GM13976 (cell line): ENCODE measurements at regions not wholly inside any gene's neighbourhood (a gene's known extent, or its start where the extent isn't known, plus 50 kb on each side); places are given as distances from the start of the nearest gene placed in this dataset.

Experiments used
- DNase-seq: peaks from one replicate; pipeline ENCODE4 v3.0.0; 2012; ENCODE audit warnings: low spot score
- in situ Hi-C: fragments of 300-500 bp; cut with MboI; formaldehyde crosslinking; loops from one replicate; pipeline ENCODE4 v1.12.0; 2022; ENCODE audit warnings: low sequenced_read_pairs, mixed read lengths, inconsistent platforms; ENCODE audit not compliant: unreplicated experiment
- TF ChIP-seq, protein P1 (sequence below): IDR thresholded peaks from 2 replicates; pipeline ENCODE4 v1.5.1; 2012; ENCODE audit warnings: borderline replicate concordance, mild to moderate bottlenecking; ENCODE audit not compliant: insufficient read depth; ENCODE audit errors: extremely low read depth, missing control alignments, control extremely low read depth

DNA sequence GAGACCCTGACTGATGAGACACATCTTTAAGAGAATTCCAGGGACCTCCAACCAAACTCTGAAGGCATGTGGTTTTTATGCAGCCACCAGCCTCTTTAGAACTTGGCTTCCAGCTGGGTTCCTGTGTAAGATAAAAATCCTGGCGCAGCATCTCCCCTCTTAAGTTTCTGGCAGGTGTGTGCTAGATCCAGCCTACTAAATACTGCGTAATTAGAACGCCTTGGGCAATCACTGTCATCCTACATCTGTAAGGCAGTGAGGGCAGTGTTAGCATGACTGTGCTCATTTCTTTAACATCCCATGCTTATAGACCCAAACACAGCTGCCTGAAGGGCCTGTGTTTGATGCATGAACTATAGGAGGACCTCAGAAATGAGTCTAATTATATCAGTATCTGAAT is 173.5 kb upstream of the OBI1 start:
- TF ChIP-seq, protein P1, sequence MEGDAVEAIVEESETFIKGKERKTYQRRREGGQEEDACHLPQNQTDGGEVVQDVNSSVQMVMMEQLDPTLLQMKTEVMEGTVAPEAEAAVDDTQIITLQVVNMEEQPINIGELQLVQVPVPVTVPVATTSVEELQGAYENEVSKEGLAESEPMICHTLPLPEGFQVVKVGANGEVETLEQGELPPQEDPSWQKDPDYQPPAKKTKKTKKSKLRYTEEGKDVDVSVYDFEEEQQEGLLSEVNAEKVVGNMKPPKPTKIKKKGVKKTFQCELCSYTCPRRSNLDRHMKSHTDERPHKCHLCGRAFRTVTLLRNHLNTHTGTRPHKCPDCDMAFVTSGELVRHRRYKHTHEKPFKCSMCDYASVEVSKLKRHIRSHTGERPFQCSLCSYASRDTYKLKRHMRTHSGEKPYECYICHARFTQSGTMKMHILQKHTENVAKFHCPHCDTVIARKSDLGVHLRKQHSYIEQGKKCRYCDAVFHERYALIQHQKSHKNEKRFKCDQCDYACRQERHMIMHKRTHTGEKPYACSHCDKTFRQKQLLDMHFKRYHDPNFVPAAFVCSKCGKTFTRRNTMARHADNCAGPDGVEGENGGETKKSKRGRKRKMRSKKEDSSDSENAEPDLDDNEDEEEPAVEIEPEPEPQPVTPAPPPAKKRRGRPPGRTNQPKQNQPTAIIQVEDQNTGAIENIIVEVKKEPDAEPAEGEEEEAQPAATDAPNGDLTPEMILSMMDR, result no peak
- DNase-seq, result no peak
- in situ Hi-C loops, result no loop called here

DNA sequence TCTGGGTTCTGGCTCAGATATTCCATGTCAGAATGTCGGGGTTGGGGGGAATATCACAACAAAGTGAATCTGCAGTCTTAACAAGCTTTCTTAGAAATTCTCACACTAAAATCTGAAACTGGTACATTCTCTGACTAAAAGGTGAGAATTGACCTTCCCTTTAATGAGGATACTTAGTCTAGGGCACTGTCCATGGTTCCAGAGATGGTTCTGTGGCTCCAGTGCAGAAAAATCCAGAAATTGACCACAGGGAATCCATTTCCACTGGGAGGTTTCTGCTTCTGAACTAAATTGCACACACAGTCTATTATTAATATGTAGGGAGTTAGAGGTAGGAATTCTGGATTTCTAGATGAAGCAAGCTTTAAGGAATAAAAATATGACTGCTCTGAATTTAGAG is 171.6 kb upstream of the OBI1 start:
- in situ Hi-C loops, result no loop called here
- TF ChIP-seq, protein P1, result no peak

DNA sequence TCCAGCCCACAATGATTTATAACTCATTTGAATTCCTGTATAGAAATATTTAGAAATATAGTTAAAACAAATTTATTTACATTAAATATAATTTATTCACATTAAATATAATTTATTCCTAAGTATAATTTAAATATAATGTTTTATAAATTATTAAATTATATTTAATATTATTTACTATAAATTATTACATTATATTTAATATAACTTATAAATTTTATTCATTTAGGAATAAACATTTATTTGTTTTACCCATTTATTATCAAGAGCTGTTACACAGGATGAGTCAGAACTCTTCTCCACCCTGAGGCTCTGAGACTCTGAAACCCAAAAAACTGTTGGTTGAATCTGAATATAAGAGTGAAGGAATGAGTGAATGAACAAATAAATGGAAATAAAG is 170.9 kb upstream of the OBI1 start:
- TF ChIP-seq, protein P1, result no peak
- in situ Hi-C loops, result no loop called here
- no peak for DNase-seq

More for the DNA sequence above, 171.6 kb upstream of the OBI1 start:
- no peak for DNase-seq

DNA sequence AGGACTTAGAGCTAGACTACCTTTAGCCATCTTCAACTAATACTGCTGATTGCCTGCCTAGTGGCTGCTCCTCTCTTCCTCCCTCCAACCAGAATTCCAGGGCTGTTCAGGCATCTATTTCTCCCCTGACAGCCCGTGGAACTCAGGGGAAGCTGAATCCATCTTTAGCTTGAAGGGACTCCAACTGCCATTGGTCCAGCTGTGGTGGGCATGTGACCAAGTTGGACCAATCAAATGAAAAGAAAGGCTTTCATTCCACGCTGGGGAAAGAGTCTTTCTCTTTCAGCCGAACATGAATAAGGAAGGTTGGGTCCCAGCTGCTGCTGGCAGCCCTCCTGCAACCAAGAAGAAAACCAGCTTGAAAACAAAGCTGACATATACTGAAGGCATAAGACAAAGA is 168.5 kb upstream of the OBI1 start:
- in situ Hi-C loops, result no loop called here
- DNase-seq, result no peak
- TF ChIP-seq, protein P1, result no peak

DNA sequence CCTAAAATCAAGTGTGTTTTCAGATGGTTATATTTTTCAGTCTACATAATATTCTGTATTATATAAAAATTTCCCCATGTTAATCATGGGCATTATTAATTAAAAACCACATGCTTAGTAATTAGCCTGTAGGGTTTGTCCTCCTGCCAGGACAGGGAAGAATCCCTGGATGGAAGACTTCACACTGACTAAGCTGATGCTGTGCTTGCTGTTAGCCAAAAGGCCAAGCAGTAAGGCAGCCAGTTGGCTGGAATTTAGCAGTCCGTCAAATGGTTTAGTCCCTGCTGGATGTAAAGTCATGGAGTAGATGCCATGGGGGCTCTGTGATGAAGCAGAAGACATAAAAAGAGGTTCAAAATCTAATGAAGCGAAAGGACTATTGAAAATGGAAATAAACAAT is 168.0 kb upstream of the OBI1 start:
- DNase-seq, result no peak
- TF ChIP-seq, protein P1, result no peak
- in situ Hi-C loops, result no loop called here

DNA sequence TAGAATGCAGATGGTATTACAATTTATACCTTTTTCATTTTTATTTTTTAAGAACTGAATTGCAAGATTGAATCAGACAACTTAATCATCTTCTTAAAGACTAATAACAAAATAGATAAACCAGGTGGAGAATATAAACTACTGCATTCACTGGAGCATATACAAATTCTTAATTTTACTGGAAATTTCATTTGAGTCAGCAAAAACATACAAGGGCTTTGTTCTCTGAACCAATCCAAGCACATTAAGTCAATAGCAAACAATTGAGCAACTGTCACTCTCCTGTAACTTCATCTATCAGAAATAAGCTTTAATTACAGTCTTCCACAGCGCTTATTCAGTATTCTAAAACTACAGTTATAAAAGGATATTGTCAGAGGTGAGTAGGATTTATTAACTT is 167.4 kb upstream of the OBI1 start:
- in situ Hi-C loops, result no loop called here
- TF ChIP-seq, protein P1, result no peak
- DNase-seq, result no peak

DNA sequence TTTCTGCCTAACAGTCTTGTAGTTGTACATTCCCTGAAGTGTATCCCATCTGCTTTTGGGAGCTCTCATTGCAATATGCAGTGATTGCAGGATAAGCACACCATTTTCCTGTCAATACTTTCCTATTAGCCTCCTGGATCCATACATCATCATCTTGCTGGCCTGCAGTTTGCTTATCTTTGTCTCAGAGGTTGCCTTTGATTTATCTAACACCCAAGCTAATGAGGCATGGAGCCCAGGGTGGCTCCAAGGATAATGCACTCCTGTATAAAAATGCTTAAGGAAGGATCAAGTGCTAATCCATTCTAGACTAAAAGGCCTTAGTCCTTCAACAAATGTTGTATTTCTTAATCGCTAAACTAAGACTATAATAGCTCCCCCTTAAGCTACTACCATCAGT is 161.6 kb upstream of the OBI1 start:
- TF ChIP-seq, protein P1, result no peak
- in situ Hi-C loops, result no loop called here
- DNase-seq, result no peak
